ENCODE measurements at regions not wholly inside any gene's neighbourhood (a gene's known extent, or its start where the extent isn't known, plus 50 kb on each side); places are given as distances from the start of the nearest gene placed in this dataset.

GRCh38 chr6:14860774-14861173, 385.1 kb upstream of the JARID2 start:
- H3K9me3 ChIP-seq (ENCODE audit: control insufficient read depth, insufficient read depth, low read depth, low read length), result no peaks in the 10 kb centered on the region
- BruUV-seq (replicated peaks), result no TSS peak
- DNase-seq (ENCODE audit: low read depth, low spot score), result no peak
- in situ Hi-C loops (cut with HindIII; ENCODE audit: low pct_unique_long_range_greater_than_20kb, low sequenced_read_pairs), result no loop called here
- intact Hi-C loops (cut with micrococcal nuclease; ENCODE audit: unreplicated experiment), result no loop called here
- TF ChIP-seq REST (IDR thresholded peaks at IDR 0.05; ENCODE audit: insufficient read depth in 1 of 2, low read depth in 2 of 2, low read length in 1 of 2), result no peak
- TF ChIP-seq POLR2AphosphoS5 (IDR thresholded peaks at IDR 0.05; ENCODE audit: low read depth, low read length), result no peak
- TF ChIP-seq SIN3A (IDR thresholded peaks at IDR 0.05; ENCODE audit: borderline replicate concordance, insufficient read depth, low read depth, low read length), result no peak
- TF ChIP-seq, protein P1, sequence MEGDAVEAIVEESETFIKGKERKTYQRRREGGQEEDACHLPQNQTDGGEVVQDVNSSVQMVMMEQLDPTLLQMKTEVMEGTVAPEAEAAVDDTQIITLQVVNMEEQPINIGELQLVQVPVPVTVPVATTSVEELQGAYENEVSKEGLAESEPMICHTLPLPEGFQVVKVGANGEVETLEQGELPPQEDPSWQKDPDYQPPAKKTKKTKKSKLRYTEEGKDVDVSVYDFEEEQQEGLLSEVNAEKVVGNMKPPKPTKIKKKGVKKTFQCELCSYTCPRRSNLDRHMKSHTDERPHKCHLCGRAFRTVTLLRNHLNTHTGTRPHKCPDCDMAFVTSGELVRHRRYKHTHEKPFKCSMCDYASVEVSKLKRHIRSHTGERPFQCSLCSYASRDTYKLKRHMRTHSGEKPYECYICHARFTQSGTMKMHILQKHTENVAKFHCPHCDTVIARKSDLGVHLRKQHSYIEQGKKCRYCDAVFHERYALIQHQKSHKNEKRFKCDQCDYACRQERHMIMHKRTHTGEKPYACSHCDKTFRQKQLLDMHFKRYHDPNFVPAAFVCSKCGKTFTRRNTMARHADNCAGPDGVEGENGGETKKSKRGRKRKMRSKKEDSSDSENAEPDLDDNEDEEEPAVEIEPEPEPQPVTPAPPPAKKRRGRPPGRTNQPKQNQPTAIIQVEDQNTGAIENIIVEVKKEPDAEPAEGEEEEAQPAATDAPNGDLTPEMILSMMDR (IDR thresholded peaks at IDR 0.05), result no peak
- no peak for TF ChIP-seq TCF7L2 (IDR thresholded peaks at IDR 0.05; ENCODE audit: low read depth, low read length)
- POLR2A ChIA-PET, result no interaction called here
- CTCF ChIA-PET, result no interaction called here
- H3K27me3 ChIP-seq (ENCODE audit: control insufficient read depth, insufficient read depth, low read length), result no peaks in the 10 kb centered on the region
- no peaks in the 10 kb centered on the region for H3K36me3 ChIP-seq (ENCODE audit: control insufficient read depth, insufficient read depth, low read length)
- H3K27ac ChIP-seq (ENCODE audit: low read length), result no peak overlapping the region
- ATAC-seq, result no peak
- H3K4me1 ChIP-seq (ENCODE audit: control insufficient read depth, insufficient read depth, low read length), result no peaks in the 10 kb centered on the region
- H3K4me3 ChIP-seq (ENCODE audit: low read depth in 2 of 2, low read length in 2 of 2), result no peak overlapping the region

- ChIA-PET POLR2A (no interaction called here), CTCF (no interaction called here)
- H3K36me3 ChIP-seq (ENCODE audit: control insufficient read depth, insufficient read depth, low read length), result no peaks in the 10 kb centered on the region
Measured at GRCh38 chr6:14861491-14861943, 384.4 kb upstream of the JARID2 start.

More at GRCh38 chr6:14861491-14861943, 384.4 kb upstream of the JARID2 start:
- intact Hi-C loops (cut with micrococcal nuclease; ENCODE audit: unreplicated experiment), result no loop called here
- no peak overlapping the region for H3K27ac ChIP-seq (ENCODE audit: low read length)
- TF ChIP-seq TCF7L2 (IDR thresholded peaks at IDR 0.05; ENCODE audit: low read depth, low read length) (no peak), REST (IDR thresholded peaks at IDR 0.05; ENCODE audit: insufficient read depth in 1 of 2, low read depth in 2 of 2, low read length in 1 of 2) (no peak)
- no peaks in the 10 kb centered on the region for H3K9me3 ChIP-seq (ENCODE audit: control insufficient read depth, insufficient read depth, low read depth, low read length)
- no peaks in the 10 kb centered on the region for H3K27me3 ChIP-seq (ENCODE audit: control insufficient read depth, insufficient read depth, low read length)
- BruUV-seq (replicated peaks), result no TSS peak
- ATAC-seq, result no peak
- in situ Hi-C loops (cut with HindIII; ENCODE audit: low pct_unique_long_range_greater_than_20kb, low sequenced_read_pairs), result no loop called here
- H3K4me3 ChIP-seq (ENCODE audit: low read depth in 2 of 2, low read length in 2 of 2), result no peak overlapping the region
- DNase-seq (ENCODE audit: low read depth, low spot score), result no peak
- H3K4me1 ChIP-seq (ENCODE audit: control insufficient read depth, insufficient read depth, low read length), result no peaks in the 10 kb centered on the region
